ENCODE measurements at regions not wholly inside any gene's neighbourhood (a gene's known extent, or its start where the extent isn't known, plus 50 kb on each side); places are given as distances from the start of the nearest gene placed in this dataset.

- TF ChIP-seq POLR2AphosphoS5 (IDR thresholded peaks at IDR 0.05; ENCODE audit: low read depth, low read length), result no peak
- no peak for TF ChIP-seq TAF1 (IDR thresholded peaks at IDR 0.05; ENCODE audit: borderline replicate concordance, insufficient read depth, low read length)
- TF ChIP-seq FOXP2 (optimal IDR thresholded peaks at IDR 0.05; ENCODE audit: borderline replicate concordance, extremely low read depth, extremely low read length, insufficient read depth), result no peak
- no peak for TF ChIP-seq SIN3A (IDR thresholded peaks at IDR 0.05; ENCODE audit: borderline replicate concordance, insufficient read depth, low read length)
- TF ChIP-seq, protein P1, sequence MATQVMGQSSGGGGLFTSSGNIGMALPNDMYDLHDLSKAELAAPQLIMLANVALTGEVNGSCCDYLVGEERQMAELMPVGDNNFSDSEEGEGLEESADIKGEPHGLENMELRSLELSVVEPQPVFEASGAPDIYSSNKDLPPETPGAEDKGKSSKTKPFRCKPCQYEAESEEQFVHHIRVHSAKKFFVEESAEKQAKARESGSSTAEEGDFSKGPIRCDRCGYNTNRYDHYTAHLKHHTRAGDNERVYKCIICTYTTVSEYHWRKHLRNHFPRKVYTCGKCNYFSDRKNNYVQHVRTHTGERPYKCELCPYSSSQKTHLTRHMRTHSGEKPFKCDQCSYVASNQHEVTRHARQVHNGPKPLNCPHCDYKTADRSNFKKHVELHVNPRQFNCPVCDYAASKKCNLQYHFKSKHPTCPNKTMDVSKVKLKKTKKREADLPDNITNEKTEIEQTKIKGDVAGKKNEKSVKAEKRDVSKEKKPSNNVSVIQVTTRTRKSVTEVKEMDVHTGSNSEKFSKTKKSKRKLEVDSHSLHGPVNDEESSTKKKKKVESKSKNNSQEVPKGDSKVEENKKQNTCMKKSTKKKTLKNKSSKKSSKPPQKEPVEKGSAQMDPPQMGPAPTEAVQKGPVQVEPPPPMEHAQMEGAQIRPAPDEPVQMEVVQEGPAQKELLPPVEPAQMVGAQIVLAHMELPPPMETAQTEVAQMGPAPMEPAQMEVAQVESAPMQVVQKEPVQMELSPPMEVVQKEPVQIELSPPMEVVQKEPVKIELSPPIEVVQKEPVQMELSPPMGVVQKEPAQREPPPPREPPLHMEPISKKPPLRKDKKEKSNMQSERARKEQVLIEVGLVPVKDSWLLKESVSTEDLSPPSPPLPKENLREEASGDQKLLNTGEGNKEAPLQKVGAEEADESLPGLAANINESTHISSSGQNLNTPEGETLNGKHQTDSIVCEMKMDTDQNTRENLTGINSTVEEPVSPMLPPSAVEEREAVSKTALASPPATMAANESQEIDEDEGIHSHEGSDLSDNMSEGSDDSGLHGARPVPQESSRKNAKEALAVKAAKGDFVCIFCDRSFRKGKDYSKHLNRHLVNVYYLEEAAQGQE (IDR thresholded peaks at IDR 0.05; ENCODE audit: insufficient read depth in 1 of 2, low read depth in 2 of 2, low read length in 2 of 2), result no peak
These were observed 178.4 kb downstream of the MIS18A start for GRCh38 chr21:32100423-32100822.

GRCh38 chr21:32099812-32100416, 178.9 kb downstream of the MIS18A start:
- TF ChIP-seq, protein P1 (IDR thresholded peaks at IDR 0.05; ENCODE audit: insufficient read depth in 1 of 2, low read depth in 2 of 2, low read length in 2 of 2), result no peak
- no peak for TF ChIP-seq SIN3A (IDR thresholded peaks at IDR 0.05; ENCODE audit: borderline replicate concordance, insufficient read depth, low read length)
- TF ChIP-seq POLR2AphosphoS5 (IDR thresholded peaks at IDR 0.05; ENCODE audit: low read depth, low read length), result no peak
- no peak for TF ChIP-seq TAF1 (IDR thresholded peaks at IDR 0.05; ENCODE audit: borderline replicate concordance, insufficient read depth, low read length)
- TF ChIP-seq FOXP2 (optimal IDR thresholded peaks at IDR 0.05; ENCODE audit: borderline replicate concordance, extremely low read depth, extremely low read length, insufficient read depth), result no peak

GRCh38 chr21:32096411-32096810, 182.4 kb downstream of the MIS18A start:
- TF ChIP-seq, protein P1 (IDR thresholded peaks at IDR 0.05; ENCODE audit: insufficient read depth in 1 of 2, low read depth in 2 of 2, low read length in 2 of 2), result no peak
- TF ChIP-seq SIN3A (IDR thresholded peaks at IDR 0.05; ENCODE audit: borderline replicate concordance, insufficient read depth, low read length) (no peak), POLR2AphosphoS5 (IDR thresholded peaks at IDR 0.05; ENCODE audit: low read depth, low read length) (no peak), TAF1 (IDR thresholded peaks at IDR 0.05; ENCODE audit: borderline replicate concordance, insufficient read depth, low read length) (no peak), FOXP2 (optimal IDR thresholded peaks at IDR 0.05; ENCODE audit: borderline replicate concordance, extremely low read depth, extremely low read length, insufficient read depth) (no peak)

DNA sequence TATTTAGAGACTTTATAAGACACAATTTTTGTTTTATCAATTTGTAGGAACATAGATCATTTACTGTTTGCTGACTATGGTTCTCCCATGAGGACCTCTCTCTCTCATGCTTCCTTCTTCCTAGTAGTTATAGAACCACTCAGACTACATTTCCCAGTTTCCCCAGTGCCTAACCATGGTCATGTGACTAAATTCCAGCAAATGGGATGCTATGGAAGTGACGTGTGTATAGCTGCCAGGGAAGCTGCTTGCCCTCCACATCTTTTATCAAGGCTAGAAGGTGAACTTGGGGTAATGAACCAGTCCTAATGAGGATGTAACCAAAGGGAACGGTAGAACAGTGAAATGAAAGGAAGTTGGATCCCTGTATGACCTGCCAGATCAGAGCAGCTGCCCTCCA, 184.0 kb downstream of the MIS18A start:
- no peak for TF ChIP-seq TAF1 (IDR thresholded peaks at IDR 0.05; ENCODE audit: borderline replicate concordance, insufficient read depth, low read length)
- TF ChIP-seq, protein P1 (IDR thresholded peaks at IDR 0.05; ENCODE audit: insufficient read depth in 1 of 2, low read depth in 2 of 2, low read length in 2 of 2), result no peak
- TF ChIP-seq FOXP2 (optimal IDR thresholded peaks at IDR 0.05; ENCODE audit: borderline replicate concordance, extremely low read depth, extremely low read length, insufficient read depth), result no peak
- no peak for TF ChIP-seq POLR2AphosphoS5 (IDR thresholded peaks at IDR 0.05; ENCODE audit: low read depth, low read length)
- no peak for TF ChIP-seq SIN3A (IDR thresholded peaks at IDR 0.05; ENCODE audit: borderline replicate concordance, insufficient read depth, low read length)

Measured in PFSK-1 (cell line).